Lung (tissue), 11 donors: ENCODE measurements at regions not wholly inside any gene's neighbourhood (a gene's known extent, or its start where the extent isn't known, plus 50 kb on each side); places are given as distances from the start of the nearest gene placed in this dataset.

Experiments used
- ATAC-seq: fragments of 200-7000 bp; cut with Tn5 transposase; one replicate; pipeline ENCODE4 v1.9.1; 2020; ENCODE audit warnings: moderate number of reproducible peaks; ENCODE audit not compliant: insufficient read depth, low FRiP score
- DNase-seq, 3 donors: peaks; one replicate each; pipeline ENCODE4 v3.0.0-alpha.2; 2013 to 2017
- H3K27ac ChIP-seq, 2 donors: one replicate each; pipeline ENCODE4 v1.5.1; 2013; ENCODE audit warnings: mild to moderate bottlenecking in 2 of 2, moderate library complexity in 2 of 2, control low read depth in 1 of 2, inconsistent platforms in 1 of 2, low read depth in 1 of 2, low read length in 1 of 2
- H3K27me3 ChIP-seq, 3 donors: one replicate each; pipeline ENCODE4 v1.5.1; 2013; ENCODE audit warnings: low read length in 2 of 3; ENCODE audit not compliant: control insufficient read depth in 3 of 3, insufficient read depth in 3 of 3
- H3K36me3 ChIP-seq, 4 donors: one replicate each; pipeline ENCODE4 v1.5.1; 2013; ENCODE audit warnings: low read length in 4 of 4, mild to moderate bottlenecking in 1 of 4, moderate library complexity in 1 of 4; ENCODE audit not compliant: control insufficient read depth in 4 of 4, insufficient read depth in 4 of 4
- H3K4me1 ChIP-seq, 5 donors: one replicate each; pipeline ENCODE4 v1.5.1; 2013; ENCODE audit warnings: low read length in 5 of 5, mild to moderate bottlenecking in 2 of 5, moderate library complexity in 1 of 5; ENCODE audit not compliant: control insufficient read depth in 5 of 5, insufficient read depth in 5 of 5
- H3K4me3 ChIP-seq: one replicate; pipeline ENCODE4 v1.5.1; 2013; ENCODE audit warnings: mild to moderate bottlenecking, control low read depth, moderate library complexity
- H3K9ac ChIP-seq, 2 donors: one replicate each; pipeline ENCODE4 v1.5.1; 2013; ENCODE audit warnings: low read length in 2 of 2, control low read depth in 1 of 2; ENCODE audit not compliant: insufficient read depth in 1 of 2
- H3K9me3 ChIP-seq, 4 donors: one replicate each; pipeline ENCODE4 v1.5.1; 2013; ENCODE audit warnings: low read length in 3 of 4, mild to moderate bottlenecking in 1 of 4, moderate library complexity in 1 of 4; ENCODE audit not compliant: control insufficient read depth in 4 of 4, insufficient read depth in 3 of 4
- WGBS, 2 donors: extraction: QIAGEN DNeasy Blood & Tissue Kit; methylation state at CpG; one replicate each; pipeline ENCODE4 v1.1.7; 2013; 5-methylcytosine and 5-hydroxymethylcytosine counted together
- TF ChIP-seq, protein P1 (sequence below): IDR thresholded peaks from 2 replicates; pipeline ENCODE4 v1.5.1; 2012; ENCODE audit warnings: mild to moderate bottlenecking; ENCODE audit errors: control extremely low read depth, extremely low read depth
- donor health status: control.
- donor health status: control.
- donor health status: Bipolar disorder and iron deficiency.
- donor health status: healthy.
- donor health status: DM: yes; HTN: yes; CAD: no.

GRCh38 chr10:3701491-3701890, 83.5 kb downstream of the KLF6 start:
- no peaks in the 10 kb centered on the region for H3K4me1 ChIP-seq
- H3K36me3 ChIP-seq: no peaks in the 10 kb centered on the region
- no peak overlapping the region for H3K27ac ChIP-seq
- 95 to 97% methylated on average over 1 of the region's 1 CpG for WGBS, 2 donors
- TF ChIP-seq, protein P1, sequence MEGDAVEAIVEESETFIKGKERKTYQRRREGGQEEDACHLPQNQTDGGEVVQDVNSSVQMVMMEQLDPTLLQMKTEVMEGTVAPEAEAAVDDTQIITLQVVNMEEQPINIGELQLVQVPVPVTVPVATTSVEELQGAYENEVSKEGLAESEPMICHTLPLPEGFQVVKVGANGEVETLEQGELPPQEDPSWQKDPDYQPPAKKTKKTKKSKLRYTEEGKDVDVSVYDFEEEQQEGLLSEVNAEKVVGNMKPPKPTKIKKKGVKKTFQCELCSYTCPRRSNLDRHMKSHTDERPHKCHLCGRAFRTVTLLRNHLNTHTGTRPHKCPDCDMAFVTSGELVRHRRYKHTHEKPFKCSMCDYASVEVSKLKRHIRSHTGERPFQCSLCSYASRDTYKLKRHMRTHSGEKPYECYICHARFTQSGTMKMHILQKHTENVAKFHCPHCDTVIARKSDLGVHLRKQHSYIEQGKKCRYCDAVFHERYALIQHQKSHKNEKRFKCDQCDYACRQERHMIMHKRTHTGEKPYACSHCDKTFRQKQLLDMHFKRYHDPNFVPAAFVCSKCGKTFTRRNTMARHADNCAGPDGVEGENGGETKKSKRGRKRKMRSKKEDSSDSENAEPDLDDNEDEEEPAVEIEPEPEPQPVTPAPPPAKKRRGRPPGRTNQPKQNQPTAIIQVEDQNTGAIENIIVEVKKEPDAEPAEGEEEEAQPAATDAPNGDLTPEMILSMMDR: no peak
- H3K9me3 ChIP-seq: no peaks in the 10 kb centered on the region
- DNase-seq: no peak
- no peak overlapping the region for H3K9ac ChIP-seq
- no peak overlapping the region for H3K4me3 ChIP-seq
- H3K27me3 ChIP-seq: no peaks in the 10 kb centered on the region
- ATAC-seq: no peak

DNA sequence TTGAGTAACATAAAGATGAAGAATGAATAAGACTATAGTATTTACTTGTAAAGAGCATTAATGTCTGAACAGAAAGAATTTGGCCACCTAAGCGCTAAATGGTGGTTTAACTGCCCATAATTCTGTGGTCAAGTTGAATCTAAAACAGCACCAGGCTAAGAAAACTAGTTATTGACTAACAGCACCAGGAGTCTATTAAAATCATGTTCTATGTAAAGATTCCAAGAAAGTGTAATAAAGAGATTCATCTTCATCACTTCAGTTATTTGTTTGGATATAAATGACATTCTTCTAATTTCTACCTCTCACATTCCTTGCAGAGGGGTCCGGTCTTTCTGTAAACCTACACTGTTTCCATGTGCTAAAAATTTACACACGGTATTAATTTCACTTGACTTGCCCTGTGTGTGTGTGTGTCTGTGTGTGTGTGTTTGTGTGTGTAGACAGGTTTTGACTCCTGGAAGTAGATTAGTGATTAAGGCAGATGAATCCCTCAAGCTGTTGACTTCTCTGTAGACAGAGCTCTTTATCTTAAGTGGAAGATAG, 84.4 kb downstream of the KLF6 start:
- H3K4me1 ChIP-seq: no peaks in the 10 kb centered on the region
- no peak overlapping the region for H3K9ac ChIP-seq
- DNase-seq: no peak
- no peak for ATAC-seq
- no peaks in the 10 kb centered on the region for H3K27me3 ChIP-seq
- H3K4me3 ChIP-seq: no peak overlapping the region
- H3K27ac ChIP-seq: no peak overlapping the region
- no peaks in the 10 kb centered on the region for H3K9me3 ChIP-seq
- TF ChIP-seq, protein P1: no peak
- WGBS, 2 donors: 65 to 75% methylated on average over 3 of the region's 3 CpGs
- no peaks in the 10 kb centered on the region for H3K36me3 ChIP-seq

- no peak for DNase-seq
- WGBS, 2 donors: 91 to 94% methylated on average over 5 of the region's 5 CpGs
- H3K36me3 ChIP-seq: no peaks in the 10 kb centered on the region
- no peak overlapping the region for H3K4me3 ChIP-seq
- H3K9me3 ChIP-seq: no peaks in the 10 kb centered on the region
- TF ChIP-seq, protein P1: no peak
- H3K9ac ChIP-seq: no peak overlapping the region
- no peaks in the 10 kb centered on the region for H3K27me3 ChIP-seq
- no peak overlapping the region for H3K27ac ChIP-seq
- no peaks in the 10 kb centered on the region for H3K4me1 ChIP-seq
- ATAC-seq: no peak
Observed at GRCh38 chr10:3699916-3700315, 85.1 kb downstream of the KLF6 start.

DNA sequence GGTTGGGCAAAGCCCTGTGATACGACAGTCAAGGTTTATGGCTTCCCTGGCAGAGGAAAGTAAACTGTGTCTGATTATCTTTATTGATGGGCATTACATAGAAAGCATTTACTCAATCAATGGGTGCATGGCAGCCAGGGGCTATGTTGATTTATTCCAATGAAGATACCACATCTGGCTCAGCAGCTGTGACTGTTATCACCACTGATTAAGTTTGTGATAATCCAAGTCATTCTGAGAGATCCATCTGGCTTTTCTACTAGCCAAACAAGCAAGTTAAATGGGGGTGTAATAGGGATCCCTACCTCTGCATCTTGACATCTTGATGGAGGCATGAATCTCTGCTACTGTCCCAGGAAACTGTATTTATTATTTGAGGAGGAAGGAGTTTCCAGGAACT, 86.7 kb downstream of the KLF6 start:
- TF ChIP-seq, protein P1: no peak
- no peaks in the 10 kb centered on the region for H3K27me3 ChIP-seq
- H3K4me1 ChIP-seq: no peaks in the 10 kb centered on the region
- no peak overlapping the region for H3K4me3 ChIP-seq
- H3K27ac ChIP-seq: no peak overlapping the region
- WGBS, 2 donors: 92 to 97% methylated on average over 1 of the region's 1 CpG
- H3K36me3 ChIP-seq: no peaks in the 10 kb centered on the region
- ATAC-seq (no peak), DNase-seq (no peak)
- H3K9ac ChIP-seq: no peak overlapping the region
- no peaks in the 10 kb centered on the region for H3K9me3 ChIP-seq
